Choroid plexus epithelial cell (primary cell): ENCODE measurements at regions not wholly inside any gene's neighbourhood (a gene's known extent, or its start where the extent isn't known, plus 50 kb on each side); places are given as distances from the start of the nearest gene placed in this dataset.

ENCODE experiments used
- DNase-seq: peaks from one replicate; pipeline ENCODE4 v3.0.0-alpha.2; 2010; ENCODE audit warnings: low read depth
- H3K4me3 ChIP-seq: 2 replicates; pipeline ENCODE4 v1.5.1; 2011; ENCODE audit warnings: low read depth, mild to moderate bottlenecking, control low read depth, low read length, moderate library complexity
- CTCF ChIP-seq: conservative IDR thresholded peaks from 2 replicates; pipeline ENCODE4 v1.5.1; 2011; ENCODE audit warnings: low read depth, mild to moderate bottlenecking, control low read depth, inconsistent platforms, low read length, moderate library complexity

DNA sequence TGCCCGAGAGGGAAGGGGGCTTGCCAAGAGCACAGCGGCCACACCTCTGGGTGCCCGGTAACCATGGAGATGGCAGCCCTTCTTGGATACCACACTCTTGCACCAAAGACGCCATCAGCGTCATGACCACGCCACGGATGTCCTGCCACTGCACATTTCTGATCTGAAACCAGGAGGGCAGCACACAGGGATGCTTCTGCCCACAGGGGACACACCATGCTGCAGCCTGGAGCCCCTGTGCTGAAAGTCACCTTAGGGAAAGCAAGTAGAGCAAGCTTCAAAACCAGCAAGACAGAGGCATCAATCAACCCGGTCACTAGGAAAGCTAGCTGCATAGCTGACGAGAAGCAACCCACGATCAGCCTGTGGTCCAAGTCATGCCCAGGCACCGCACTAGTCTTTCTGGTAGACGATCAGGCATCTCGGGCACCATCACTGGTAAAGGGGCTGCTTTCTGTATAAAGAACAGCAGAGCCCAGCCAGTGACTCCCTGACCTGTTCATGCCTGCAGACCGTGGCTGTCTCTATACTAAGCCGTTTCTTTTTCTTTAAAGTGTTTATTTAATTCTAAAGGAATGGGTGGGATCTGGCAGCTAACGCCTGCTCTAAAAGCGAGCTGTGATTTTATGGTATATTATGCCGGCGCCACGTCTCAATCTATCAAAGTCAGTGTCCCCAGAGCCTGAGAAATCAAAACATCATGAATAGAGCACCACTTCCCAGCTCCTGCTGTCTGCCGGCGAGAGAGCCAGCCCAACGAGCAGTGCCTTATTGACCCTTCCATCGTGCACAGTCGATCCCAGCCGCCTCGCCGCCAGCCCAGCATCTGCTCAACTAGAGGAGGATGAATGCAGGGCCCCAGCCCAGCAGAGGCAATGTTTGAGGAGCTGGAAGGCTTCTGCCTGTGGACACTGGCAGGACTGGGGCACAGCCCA is 244.7 kb downstream of the RBFOX3 start:
- TF ChIP-seq CTCF, result no peak
- no peak for DNase-seq
- H3K4me3 ChIP-seq, result no peak overlapping the region

- DNase-seq, result no peak
- no peak overlapping the region for H3K4me3 ChIP-seq
- no peak for TF ChIP-seq CTCF
These were observed 245.5 kb downstream of the RBFOX3 start for GRCh38 chr17:79365351-79365750.

GRCh38 chr17:79364315-79365094 is 246.3 kb downstream of the RBFOX3 start:
- TF ChIP-seq CTCF, result no peak
- no peak for DNase-seq
- H3K4me3 ChIP-seq, result no peak overlapping the region

GRCh38 chr17:79363552-79364275 is 247.1 kb downstream of the RBFOX3 start:
- DNase-seq, result no peak
- no peak overlapping the region for H3K4me3 ChIP-seq

GRCh38 chr17:79362772-79363305 is 248.0 kb downstream of the RBFOX3 start:
- H3K4me3 ChIP-seq, result no peak overlapping the region
- no peak for TF ChIP-seq CTCF
- DNase-seq, result no peak

More at GRCh38 chr17:79363552-79364275, 247.1 kb downstream of the RBFOX3 start:
- no peak for TF ChIP-seq CTCF

- no peak for TF ChIP-seq CTCF
- DNase-seq, result no peak
- H3K4me3 ChIP-seq, result no peak overlapping the region
These were observed 248.7 kb downstream of the RBFOX3 start for GRCh38 chr17:79361873-79362771.
